Testis (tissue), 2 donors: ENCODE measurements at regions not wholly inside any gene's neighbourhood (a gene's known extent, or its start where the extent isn't known, plus 50 kb on each side); places are given as distances from the start of the nearest gene placed in this dataset.

Experiments used
- DNase-seq: peaks from one replicate; pipeline ENCODE4 v3.0.0-alpha.2; 2019
- H3K27ac ChIP-seq, 2 donors: fragments of 200-600 bp; sonication (generic); one replicate each; pipeline ENCODE4 v1.5.1; 2019
- H3K27me3 ChIP-seq: fragments of 200-600 bp; sonication (generic); one replicate; pipeline ENCODE4 v1.5.1; 2019
- H3K36me3 ChIP-seq: fragments of 200-600 bp; sonication (generic); one replicate; pipeline ENCODE4 v1.5.1; 2017; ENCODE audit warnings: low read depth; ENCODE audit errors: missing control alignments
- H3K4me1 ChIP-seq: fragments of 200-600 bp; sonication (generic); one replicate; pipeline ENCODE4 v1.5.1; 2019
- H3K4me3 ChIP-seq, 2 donors: fragments of 200-600 bp; sonication (generic); one replicate each; pipeline ENCODE4 v1.5.1; 2017 to 2019
- H3K9me3 ChIP-seq: fragments of 200-600 bp; sonication (generic); one replicate; pipeline ENCODE4 v1.5.1; 2017
- CTCF ChIP-seq, 3 experiments: fragments of 450-650 bp in 2 of 3; fragments of 200-600 bp in 1 of 3; sonication (generic) in 1 of 3; IDR thresholded peaks; one replicate each; pipeline ENCODE4 v1.5.1; 2016 to 2019; ENCODE audit warnings: antibody characterized with exemption in 3 of 3, mild to moderate bottlenecking in 2 of 3, moderate library complexity in 1 of 3
- POLR2A ChIP-seq: fragments of 450-650 bp; IDR thresholded peaks from one replicate; pipeline ENCODE4 v1.6.1; 2017; ENCODE audit warnings: antibody characterized with exemption, mild to moderate bottlenecking, moderate library complexity
- WGBS, 2 donors: methylation state at CpG; one replicate each; pipeline ENCODE4 v1.1.5; 2018; 5-methylcytosine and 5-hydroxymethylcytosine counted together
- intact Hi-C: fragments of 100-400 bp; cut with DNase I; formaldehyde crosslinking; loops from one replicate; pipeline ENCODE4 v1.15.1; 2023; ENCODE audit warnings: low total_unique reads

GRCh38 chr2:34827398-34827797 is 1228.3 kb upstream of the FAM98A start:
- Histone ChIP-seq H3K36me3 (no peaks in the 10 kb centered on the region), H3K27ac (no peak overlapping the region), H3K4me1 (no peaks in the 10 kb centered on the region), H3K27me3 (no peaks in the 10 kb centered on the region), H3K9me3 (no peaks in the 10 kb centered on the region), H3K4me3 (no peak overlapping the region)
- TF ChIP-seq CTCF (IDR thresholded peaks at IDR 0.05) (no peak), POLR2A (no peak)
- intact Hi-C loops, result no loop called here
- 89 to 95% methylated on average over 1 of the region's 1 CpG for WGBS, 2 donors
- DNase-seq, result no peak

GRCh38 chr2:34825686-34826085 is 1226.6 kb upstream of the FAM98A start:
- H3K36me3 ChIP-seq, result no peaks in the 10 kb centered on the region
- no peaks in the 10 kb centered on the region for H3K27me3 ChIP-seq
- no peak overlapping the region for H3K27ac ChIP-seq
- no peaks in the 10 kb centered on the region for H3K4me1 ChIP-seq
- WGBS, 2 donors, result 90 to 93% methylated on average over 4 of the region's 4 CpGs
- intact Hi-C loops, result no loop called here
- no peaks in the 10 kb centered on the region for H3K9me3 ChIP-seq
- TF ChIP-seq POLR2A, result no peak
- no peak for TF ChIP-seq CTCF (IDR thresholded peaks at IDR 0.05)
- no peak overlapping the region for H3K4me3 ChIP-seq
- no peak for DNase-seq

GRCh38 chr2:34822616-34823015 is 1223.5 kb upstream of the FAM98A start:
- no peak overlapping the region for H3K27ac ChIP-seq
- TF ChIP-seq POLR2A (no peak), CTCF (IDR thresholded peaks at IDR 0.05) (no peak)
- intact Hi-C loops, result no loop called here
- H3K36me3 ChIP-seq, result no peaks in the 10 kb centered on the region
- no peaks in the 10 kb centered on the region for H3K4me1 ChIP-seq
- H3K27me3 ChIP-seq, result no peaks in the 10 kb centered on the region
- WGBS, 2 donors, result 54 to 59% methylated on average over 3 of the region's 3 CpGs
- DNase-seq, result no peak
- H3K9me3 ChIP-seq, result no peaks in the 10 kb centered on the region
- H3K4me3 ChIP-seq, result no peak overlapping the region

GRCh38 chr2:34815052-34815741 is 1216.1 kb upstream of the FAM98A start:
- Histone ChIP-seq H3K9me3 (no peaks in the 10 kb centered on the region), H3K4me3 (no peak overlapping the region), H3K4me1 (no peaks in the 10 kb centered on the region), H3K27me3 (no peaks in the 10 kb centered on the region), H3K27ac (no peak overlapping the region), H3K36me3 (no peaks in the 10 kb centered on the region)
- 67 to 72% methylated on average over 4 of the region's 4 CpGs for WGBS, 2 donors
- TF ChIP-seq CTCF (IDR thresholded peaks at IDR 0.05) (no peak), POLR2A (no peak)
- DNase-seq, result no peak
- intact Hi-C loops, result no loop called here

GRCh38 chr2:34810456-34810855 is 1211.4 kb upstream of the FAM98A start:
- WGBS, 2 donors, result 61 to 77% methylated on average over 2 of the region's 2 CpGs
- DNase-seq, result no peak
- TF ChIP-seq POLR2A (no peak), CTCF (IDR thresholded peaks at IDR 0.05) (no peak)

More at GRCh38 chr2:34810456-34810855, 1211.4 kb upstream of the FAM98A start:
- H3K4me3 ChIP-seq, result no peak overlapping the region
- no peaks in the 10 kb centered on the region for H3K9me3 ChIP-seq
- no peaks in the 10 kb centered on the region for H3K27me3 ChIP-seq
- no peaks in the 10 kb centered on the region for H3K4me1 ChIP-seq
- H3K36me3 ChIP-seq, result no peaks in the 10 kb centered on the region
- intact Hi-C loops, result no loop called here
- H3K27ac ChIP-seq, result no peak overlapping the region
